RWPE2 (cell line): ENCODE measurements at regions not wholly inside any gene's neighbourhood (a gene's known extent, or its start where the extent isn't known, plus 50 kb on each side); places are given as distances from the start of the nearest gene placed in this dataset.

Experiments used
- ATAC-seq: fragments of 200-7000 bp; cut with Tn5 transposase; 3 replicates; pipeline ENCODE4 v1.9.1; 2021; ENCODE audit warnings: low read depth
- DNase-seq: peaks from one replicate; pipeline ENCODE4 v3.0.0-alpha.2; 2020; ENCODE audit warnings: low spot score
- H3K27ac ChIP-seq: fragments of 450-650 bp; 2 replicates; pipeline ENCODE4 v1.5.1; 2017; ENCODE audit warnings: mild to moderate bottlenecking; ENCODE audit not compliant: poor library complexity, severe bottlenecking
- H3K27me3 ChIP-seq: fragments of 250-450 bp; sonication (Bioruptor Pico); 2 replicates; pipeline ENCODE4 v1.5.1; 2021; ENCODE audit warnings: mild to moderate bottlenecking, moderate library complexity; ENCODE audit not compliant: insufficient read depth, poor library complexity, severe bottlenecking
- H3K36me3 ChIP-seq: fragments of 250-450 bp; sonication (Bioruptor Pico); 2 replicates; pipeline ENCODE4 v1.5.1; 2020; ENCODE audit warnings: low read depth, mild to moderate bottlenecking, moderate library complexity
- H3K4me1 ChIP-seq: fragments of 250-450 bp; sonication (Bioruptor Pico); 2 replicates; pipeline ENCODE4 v1.5.1; 2021; ENCODE audit warnings: mild to moderate bottlenecking, moderate library complexity; ENCODE audit not compliant: insufficient read depth, poor library complexity, severe bottlenecking
- H3K4me3 ChIP-seq: fragments of 250-450 bp; sonication (Bioruptor Pico); 2 replicates; pipeline ENCODE4 v1.5.1; 2021; ENCODE audit warnings: mild to moderate bottlenecking, moderate library complexity; ENCODE audit not compliant: severe bottlenecking
- H3K9me3 ChIP-seq: fragments of 250-450 bp; sonication (Bioruptor Pico); 2 replicates; pipeline ENCODE4 v1.5.1; 2021; ENCODE audit warnings: mild to moderate bottlenecking, moderate library complexity; ENCODE audit not compliant: severe bottlenecking
- TF ChIP-seq, protein P1 (sequence below): fragments of 450-650 bp; IDR thresholded peaks from one replicate; pipeline ENCODE4 v1.5.1; 2017; ENCODE audit warnings: mild to moderate bottlenecking, moderate library complexity; ENCODE audit not compliant: poor library complexity, severe bottlenecking

DNA sequence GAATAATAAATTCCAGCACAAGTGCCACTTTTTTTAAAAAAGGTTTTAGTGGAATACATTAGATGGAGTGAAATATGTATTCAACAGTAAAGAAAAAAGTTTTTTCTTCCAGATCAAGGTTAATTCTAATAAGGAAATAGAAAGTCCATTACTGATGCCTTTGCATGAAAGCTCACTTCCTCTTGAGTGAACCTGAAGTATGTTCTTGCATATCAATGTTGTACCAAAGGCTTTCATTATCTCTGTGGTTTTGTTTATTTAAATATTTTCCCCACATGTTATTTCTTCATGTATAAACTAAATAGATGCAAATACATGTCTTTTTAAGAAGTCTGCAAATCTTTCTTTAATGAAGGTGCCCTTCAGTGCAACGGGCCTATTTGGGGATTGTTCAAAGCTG, 307.9 kb downstream of the C4orf33 start:
- Histone ChIP-seq H3K4me1 (no peaks in the 10 kb centered on the region), H3K27me3 (no peaks in the 10 kb centered on the region), H3K27ac (no peak overlapping the region), H3K36me3 (no peaks in the 10 kb centered on the region), H3K4me3 (no peak overlapping the region), H3K9me3 (no peaks in the 10 kb centered on the region)
- TF ChIP-seq, protein P1, sequence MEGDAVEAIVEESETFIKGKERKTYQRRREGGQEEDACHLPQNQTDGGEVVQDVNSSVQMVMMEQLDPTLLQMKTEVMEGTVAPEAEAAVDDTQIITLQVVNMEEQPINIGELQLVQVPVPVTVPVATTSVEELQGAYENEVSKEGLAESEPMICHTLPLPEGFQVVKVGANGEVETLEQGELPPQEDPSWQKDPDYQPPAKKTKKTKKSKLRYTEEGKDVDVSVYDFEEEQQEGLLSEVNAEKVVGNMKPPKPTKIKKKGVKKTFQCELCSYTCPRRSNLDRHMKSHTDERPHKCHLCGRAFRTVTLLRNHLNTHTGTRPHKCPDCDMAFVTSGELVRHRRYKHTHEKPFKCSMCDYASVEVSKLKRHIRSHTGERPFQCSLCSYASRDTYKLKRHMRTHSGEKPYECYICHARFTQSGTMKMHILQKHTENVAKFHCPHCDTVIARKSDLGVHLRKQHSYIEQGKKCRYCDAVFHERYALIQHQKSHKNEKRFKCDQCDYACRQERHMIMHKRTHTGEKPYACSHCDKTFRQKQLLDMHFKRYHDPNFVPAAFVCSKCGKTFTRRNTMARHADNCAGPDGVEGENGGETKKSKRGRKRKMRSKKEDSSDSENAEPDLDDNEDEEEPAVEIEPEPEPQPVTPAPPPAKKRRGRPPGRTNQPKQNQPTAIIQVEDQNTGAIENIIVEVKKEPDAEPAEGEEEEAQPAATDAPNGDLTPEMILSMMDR = no peak
- DNase-seq = no peak
- ATAC-seq = no peak

DNA sequence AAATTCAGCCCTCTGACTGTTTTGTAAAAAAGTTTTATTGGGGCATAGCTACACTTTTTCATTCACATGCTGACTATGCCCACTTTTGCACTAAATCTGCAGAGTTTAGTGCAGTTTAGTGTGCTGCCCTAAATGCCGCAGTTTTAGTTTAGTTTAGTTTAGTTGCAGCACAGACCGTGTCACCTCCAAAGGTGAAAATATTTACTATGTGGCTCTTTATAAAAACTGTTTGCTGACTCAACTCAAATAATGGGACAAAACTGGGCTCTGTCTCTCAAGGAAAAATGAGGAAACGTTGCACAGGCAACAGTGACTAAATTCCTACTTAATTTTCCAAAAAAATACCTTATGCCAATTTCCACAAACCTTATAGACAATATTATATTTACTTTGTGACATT, 314.2 kb downstream of the C4orf33 start:
- H3K27me3 ChIP-seq = no peaks in the 10 kb centered on the region
- H3K36me3 ChIP-seq = no peaks in the 10 kb centered on the region
- no peaks in the 10 kb centered on the region for H3K9me3 ChIP-seq
- no peak overlapping the region for H3K4me3 ChIP-seq
- TF ChIP-seq, protein P1 = no peak
- H3K4me1 ChIP-seq = no peaks in the 10 kb centered on the region
- ATAC-seq = no peak
- no peak for DNase-seq
- H3K27ac ChIP-seq = no peak overlapping the region

DNA sequence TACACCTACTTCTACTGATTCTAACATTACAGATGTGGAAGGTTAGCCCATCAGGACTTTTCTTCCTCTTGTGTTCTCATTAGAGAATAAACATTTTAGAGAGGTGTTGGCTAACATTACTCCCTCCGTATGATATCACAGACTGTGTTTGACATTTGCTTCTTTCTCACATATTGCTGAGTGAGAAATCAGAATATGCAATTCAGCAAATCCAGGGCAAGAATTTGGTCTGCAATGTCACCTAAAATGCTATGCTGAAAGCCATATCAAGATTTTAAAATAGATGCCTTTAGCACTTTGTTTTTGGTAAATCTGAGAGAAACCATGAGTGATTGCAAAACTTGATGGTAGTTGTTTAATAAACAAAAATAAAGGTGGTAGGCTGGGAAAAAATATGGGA, 319.1 kb downstream of the C4orf33 start:
- no peaks in the 10 kb centered on the region for H3K36me3 ChIP-seq
- ATAC-seq (no peak), DNase-seq (no peak)
- no peaks in the 10 kb centered on the region for H3K27me3 ChIP-seq
- TF ChIP-seq, protein P1 = no peak
- H3K4me3 ChIP-seq = no peak overlapping the region
- no peaks in the 10 kb centered on the region for H3K9me3 ChIP-seq
- H3K27ac ChIP-seq = no peak overlapping the region
- no peaks in the 10 kb centered on the region for H3K4me1 ChIP-seq

DNA sequence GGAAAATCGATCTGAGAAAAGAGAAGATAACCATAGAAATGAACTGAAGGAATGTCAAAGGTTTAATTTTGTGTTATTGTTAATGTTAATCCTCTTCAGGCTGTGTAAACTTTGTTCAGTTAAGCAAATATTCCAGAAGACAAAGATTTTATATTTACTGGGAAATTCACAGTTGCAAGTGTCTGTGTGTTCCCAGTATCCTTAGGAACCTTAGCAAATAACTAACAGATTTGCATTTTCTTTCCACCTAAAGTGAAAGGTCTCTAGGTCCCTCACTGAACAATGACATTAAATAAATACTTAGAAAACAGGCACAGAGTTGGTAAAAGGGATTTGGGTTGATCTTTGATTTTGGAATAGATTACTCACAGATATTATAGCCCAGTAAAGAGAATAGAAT, 324.7 kb downstream of the C4orf33 start:
- ATAC-seq (no peak), DNase-seq (no peak)
- no peak overlapping the region for H3K4me3 ChIP-seq
- H3K27ac ChIP-seq = no peak overlapping the region
- H3K27me3 ChIP-seq = no peaks in the 10 kb centered on the region
- H3K9me3 ChIP-seq = no peaks in the 10 kb centered on the region
- TF ChIP-seq, protein P1 = no peak
- H3K36me3 ChIP-seq = no peaks in the 10 kb centered on the region
- H3K4me1 ChIP-seq = no peaks in the 10 kb centered on the region

DNA sequence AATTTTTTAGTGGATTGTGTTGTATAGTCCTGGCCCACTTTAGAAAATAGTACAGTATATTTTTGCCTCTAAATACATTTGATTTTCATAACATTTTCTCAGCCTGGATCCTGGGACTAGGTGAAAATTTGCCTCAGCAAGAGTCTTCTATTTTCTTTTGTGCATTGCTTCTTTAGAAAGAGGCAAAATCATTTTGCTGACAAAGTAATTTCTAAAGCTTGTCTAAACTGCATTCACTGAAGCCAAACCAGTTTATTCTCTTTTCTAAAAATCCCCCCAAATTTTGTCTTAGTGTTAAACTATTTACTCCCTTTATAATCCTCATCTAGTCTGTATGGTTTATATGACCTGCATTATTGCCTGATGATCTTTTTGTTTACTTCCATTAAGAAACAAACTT, 326.3 kb downstream of the C4orf33 start:
- Histone ChIP-seq H3K9me3 (no peaks in the 10 kb centered on the region), H3K4me1 (no peaks in the 10 kb centered on the region), H3K36me3 (no peaks in the 10 kb centered on the region), H3K27me3 (no peaks in the 10 kb centered on the region), H3K27ac (no peak overlapping the region), H3K4me3 (no peak overlapping the region)
- DNase-seq (no peak), ATAC-seq (no peak)
- TF ChIP-seq, protein P1 = no peak
